GM21825 (cell line): ENCODE measurements at regions not wholly inside any gene's neighbourhood (a gene's known extent, or its start where the extent isn't known, plus 50 kb on each side); places are given as distances from the start of the nearest gene placed in this dataset.

ENCODE experiments used
- ATAC-seq: cut with Tn5 transposase; IDR thresholded peaks from one replicate; pipeline ENCODE4 v1.9.1; 2021; ENCODE audit warnings: mild to moderate bottlenecking, moderate library complexity; ENCODE audit not compliant: unreplicated experiment

GRCh38 chr9:8262625-8263622 is 463.3 kb upstream of the DMAC1 start:
- no peak for ATAC-seq

DNA sequence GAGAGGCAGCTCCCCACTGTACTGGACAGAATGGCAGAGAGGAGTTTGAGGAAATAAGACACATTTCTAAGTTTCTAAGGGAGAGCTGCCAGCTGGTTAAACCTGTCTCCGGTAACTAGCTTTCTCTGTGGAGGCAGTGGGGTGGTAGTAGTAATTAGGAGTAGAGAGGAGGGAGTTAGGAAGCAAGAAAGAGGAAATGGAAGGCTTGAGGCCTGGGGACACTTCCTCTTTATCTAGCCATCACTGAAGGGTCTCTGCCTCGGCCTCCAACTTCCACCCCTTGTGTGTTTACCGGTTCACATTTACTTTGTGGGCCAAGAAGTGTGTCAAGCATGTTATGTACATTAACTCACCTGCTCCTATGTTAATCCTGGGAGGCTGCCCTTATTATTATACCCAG is 462.2 kb upstream of the DMAC1 start:
- ATAC-seq, result no peak

GRCh38 chr9:8259028-8259427 is 459.4 kb upstream of the DMAC1 start:
- ATAC-seq, result no peak

DNA sequence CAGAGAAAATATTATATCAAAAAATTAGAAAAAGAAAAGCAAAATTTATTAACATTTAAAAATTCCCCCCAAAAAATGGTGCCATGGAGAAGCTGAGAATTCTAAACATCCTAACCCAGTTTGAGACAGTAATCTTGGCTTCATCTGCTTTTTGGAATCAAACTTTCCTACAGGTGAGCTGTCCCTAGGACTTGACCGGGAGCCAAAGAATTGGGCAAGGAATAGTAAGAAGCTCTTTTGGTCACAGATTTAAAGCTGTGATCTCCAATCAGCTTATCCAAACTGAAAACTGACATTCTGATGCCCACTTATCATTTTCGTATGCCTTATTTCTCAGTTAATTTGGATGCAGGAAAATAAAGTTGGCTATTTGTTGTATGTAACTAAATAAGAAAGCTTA is 457.3 kb upstream of the DMAC1 start:
- ATAC-seq, result no peak

DNA sequence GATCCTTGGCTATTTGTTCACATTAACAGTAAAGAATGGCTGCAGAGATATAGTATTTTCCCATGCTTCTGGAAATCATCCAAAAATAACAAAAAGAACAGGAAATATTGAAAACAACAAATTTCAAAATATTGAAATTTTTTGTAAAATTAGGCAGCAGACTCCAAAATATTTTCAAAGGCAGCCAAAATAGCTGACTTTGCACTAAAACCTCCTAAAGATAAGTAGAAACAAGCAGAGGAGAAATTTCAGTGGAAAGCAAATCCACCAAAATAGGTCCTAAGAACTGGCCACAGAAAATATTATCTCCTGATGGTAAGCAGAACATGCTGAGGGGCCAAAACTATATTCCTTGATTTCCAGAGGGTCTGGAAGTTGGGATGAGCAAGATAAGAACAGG is 456.3 kb upstream of the DMAC1 start:
- no peak for ATAC-seq

DNA sequence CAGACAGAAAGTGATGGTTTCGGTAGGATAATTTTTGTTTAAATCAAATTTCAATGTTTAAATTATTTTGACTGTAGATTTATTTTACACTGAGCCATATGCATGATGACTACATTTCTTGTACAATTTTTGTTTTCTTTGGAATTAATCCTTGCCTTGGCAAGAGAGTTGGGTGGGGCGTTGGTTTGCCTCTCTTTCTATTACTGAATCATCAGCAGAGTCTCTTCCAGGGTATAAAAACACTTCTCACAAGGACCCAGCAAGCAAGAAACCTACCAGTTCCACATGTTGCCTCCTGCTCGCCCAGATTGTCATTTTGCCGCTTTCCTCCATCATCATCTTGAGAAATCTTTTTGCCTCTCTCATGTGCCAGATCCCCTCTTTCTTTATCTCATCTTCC is 455.0 kb upstream of the DMAC1 start:
- ATAC-seq, result no peak

- no peak for ATAC-seq
Measured at GRCh38 chr9:8252445-8252844, 452.9 kb upstream of the DMAC1 start.

DNA sequence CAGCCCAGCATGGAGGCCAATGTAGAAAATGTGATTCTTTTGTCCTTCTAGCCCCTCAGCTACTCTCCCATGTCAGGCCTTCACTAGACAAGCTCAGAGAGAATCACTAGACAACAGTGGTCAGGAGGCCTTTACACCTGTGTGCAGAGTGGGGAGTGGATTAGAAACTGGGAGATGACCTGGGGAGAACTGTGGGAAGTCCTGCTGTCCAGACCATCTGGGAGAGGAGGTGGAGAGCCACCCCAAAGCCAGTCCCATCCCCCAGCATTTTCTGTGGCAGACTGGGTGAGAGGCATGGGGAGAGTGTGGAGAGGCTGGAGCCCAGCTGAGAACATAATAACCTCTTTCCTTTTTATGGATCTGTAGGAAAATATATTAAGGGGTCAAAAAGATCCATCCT is 452.0 kb upstream of the DMAC1 start:
- ATAC-seq, result no peak

GRCh38 chr9:8244505-8245092 is 445.0 kb upstream of the DMAC1 start:
- no peak for ATAC-seq

- no peak for ATAC-seq
Measured at GRCh38 chr9:8241201-8241600, 441.6 kb upstream of the DMAC1 start.

DNA sequence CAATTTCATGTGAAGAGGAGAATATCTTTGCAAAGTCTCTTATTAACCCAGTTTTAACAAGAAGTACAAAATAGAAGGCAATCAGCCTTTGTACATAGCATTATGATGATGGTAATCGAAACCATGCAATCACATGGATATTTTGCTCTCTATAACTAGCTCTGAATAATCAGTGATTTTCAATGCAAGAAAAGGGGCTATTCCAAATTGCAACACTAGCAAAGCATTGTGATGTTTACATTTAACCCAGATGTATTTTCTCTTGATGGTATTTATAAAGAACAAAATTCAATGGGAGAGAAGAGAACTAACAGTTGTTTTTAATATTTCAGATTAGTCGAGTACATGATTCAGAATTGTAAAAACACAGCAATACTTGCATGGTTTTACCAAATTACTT is 437.5 kb upstream of the DMAC1 start:
- ATAC-seq, result no peak

- no peak for ATAC-seq
Measured at GRCh38 chr9:8235489-8235888, 435.9 kb upstream of the DMAC1 start.

DNA sequence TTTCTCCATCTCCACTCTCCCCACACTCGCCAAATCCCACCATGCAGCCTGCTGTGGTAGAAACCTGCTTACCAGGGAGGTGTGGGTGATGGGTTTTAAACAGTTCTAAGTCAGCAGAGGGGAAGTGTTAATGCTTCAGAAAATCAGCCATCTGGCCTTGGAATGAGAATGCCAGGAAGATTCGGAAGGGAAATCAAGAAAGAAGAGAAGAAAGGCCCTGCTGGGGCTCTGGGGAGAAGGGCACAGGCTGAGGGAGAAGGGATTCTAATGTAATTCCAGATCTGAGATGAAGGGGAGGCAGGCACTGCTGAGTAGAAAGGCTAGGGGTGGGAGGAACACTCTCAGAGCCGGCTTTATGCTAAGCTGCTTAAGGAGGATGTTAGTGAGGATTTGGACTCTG is 434.7 kb upstream of the DMAC1 start:
- no peak for ATAC-seq

GRCh38 chr9:8232726-8233125 is 433.1 kb upstream of the DMAC1 start:
- ATAC-seq, result no peak

DNA sequence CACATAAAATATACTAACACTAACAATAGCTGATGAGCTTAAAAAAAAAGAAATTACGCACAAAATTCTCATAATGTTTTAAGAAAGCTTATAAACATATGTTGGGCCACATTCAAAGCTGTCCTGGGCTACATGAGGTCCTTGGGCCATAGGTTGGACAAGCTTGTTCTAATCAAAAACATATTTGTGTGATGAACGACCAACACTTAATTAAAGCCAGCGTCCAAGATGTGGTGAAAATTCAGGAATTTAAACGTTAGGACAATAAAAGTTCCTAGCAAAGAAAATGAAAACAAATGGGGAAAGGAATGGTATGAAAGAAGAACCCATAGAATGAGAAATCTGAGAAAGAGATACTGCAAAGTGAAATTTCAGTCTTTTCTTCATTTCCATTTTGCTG is 429.6 kb upstream of the DMAC1 start:
- no peak for ATAC-seq

GRCh38 chr9:8224381-8224801 is 424.8 kb upstream of the DMAC1 start:
- ATAC-seq, result no peak

- no peak for ATAC-seq
Measured at GRCh38 chr9:8223861-8224260, 424.3 kb upstream of the DMAC1 start.

- ATAC-seq, result no peak
Measured at GRCh38 chr9:8221462-8221861, 421.9 kb upstream of the DMAC1 start.

GRCh38 chr9:8208465-8208864 is 408.9 kb upstream of the DMAC1 start:
- ATAC-seq, result no peak

- ATAC-seq, result no peak
Measured at GRCh38 chr9:8207596-8207995, 408.0 kb upstream of the DMAC1 start.

- no peak for ATAC-seq
Measured at GRCh38 chr9:8206720-8207119, 407.1 kb upstream of the DMAC1 start.

- ATAC-seq, result no peak
Measured at GRCh38 chr9:8205576-8205975, 406.0 kb upstream of the DMAC1 start.
